Endothelial cell of umbilical vein (primary cell): ENCODE measurements at regions not wholly inside any gene's neighbourhood (a gene's known extent, or its start where the extent isn't known, plus 50 kb on each side); places are given as distances from the start of the nearest gene placed in this dataset.

Experiments
- BruUV-seq: library from RNA; stranded (reverse); fragments of 400-500 nt; replicated peaks from 2 replicates; lab custom pipeline; 2021; lab: Mats Ljungman, UMichigan
- CTCF ChIA-PET: fragments of 300-600, 350-600 bp; sonication (Branson Sonifier 250); formaldehyde crosslinking; loops from one replicate; lab custom pipeline; 2021; ENCODE audit warnings: antibody characterized with exemption, inconsistent platforms; lab: Charles Lee
- POLR2A ChIA-PET: fragments of 300-600, 350-600 bp; sonication (Branson Sonifier 250); formaldehyde crosslinking; loops from one replicate; lab custom pipeline; 2021; ENCODE audit warnings: antibody characterized with exemption, inconsistent platforms; lab: Charles Lee
- DNase-seq: peaks from one replicate; pipeline ENCODE4 v3.0.0-alpha.2; 2011; ENCODE audit warnings: low read depth, low spot score
- FAIRE-seq: peaks from 2 replicates; lab custom pipeline; 2011; peaks lifted over from hg19 to GRCh38; lab: Jason Lieb, UNC
- H2AFZ ChIP-seq: 2 replicates; pipeline ENCODE4 v1.6.0; 2012; ENCODE audit warnings: low read depth, low read length, control low read depth, inconsistent platforms
- H3K27ac ChIP-seq: 2 replicates; pipeline ENCODE4 v1.5.1; 2011; ENCODE audit warnings: low read depth, mild to moderate bottlenecking, control low read depth, low read length, moderate library complexity; ENCODE audit not compliant: insufficient read depth
- H3K27me3 ChIP-seq, 2 experiments: 2 replicates each; pipeline versions ENCODE4 v1.6.0 to v1.6.1; 2011; ENCODE audit warnings: low read length in 2 of 2, mixed read lengths in 1 of 2; ENCODE audit not compliant: control insufficient read depth in 2 of 2, insufficient read depth in 2 of 2
- H3K36me3 ChIP-seq, 2 experiments: 2 replicates in 1 of 2; 3 replicates in 1 of 2; pipeline ENCODE4 v1.5.1; 2011; ENCODE audit warnings: low read length in 2 of 2, mild to moderate bottlenecking in 1 of 2, moderate library complexity in 1 of 2; ENCODE audit not compliant: control insufficient read depth in 2 of 2, insufficient read depth in 2 of 2; ENCODE audit errors: extremely low read depth in 1 of 2
- H3K4me1 ChIP-seq: 3 replicates; pipeline ENCODE4 v1.5.1; 2011; ENCODE audit warnings: mild to moderate bottlenecking, low read length; ENCODE audit not compliant: control insufficient read depth, insufficient read depth; ENCODE audit errors: extremely low read depth
- H3K4me2 ChIP-seq: 2 replicates; pipeline ENCODE4 v1.6.1; 2011; ENCODE audit warnings: low read length, control low read depth, mixed read lengths; ENCODE audit not compliant: insufficient read depth
- H3K4me3 ChIP-seq, 3 experiments: fragments of 200-600 bp in 1 of 3; sonication (generic), shearing (Covaris generic) in 1 of 3; replicated peaks in 1 of 3; 2 replicates each; pipeline ENCODE4 v1.5.1; 2011 to 2016; ENCODE audit warnings: control low read depth in 3 of 3, low read length in 3 of 3, mild to moderate bottlenecking in 2 of 3, inconsistent platforms in 1 of 3, low read depth in 1 of 3, moderate library complexity in 1 of 3; ENCODE audit not compliant: insufficient read depth in 1 of 3
- H3K79me2 ChIP-seq: 2 replicates; pipeline ENCODE4 v1.6.0; 2012; ENCODE audit warnings: low read length, inconsistent platforms; ENCODE audit not compliant: control insufficient read depth, insufficient read depth
- H3K9ac ChIP-seq: replicated peaks from 2 replicates; pipeline ENCODE3; 2011; ENCODE audit warnings: low read length, control low read depth; ENCODE audit not compliant: insufficient read depth; ENCODE audit errors: extremely low read depth
- H3K9me1 ChIP-seq: replicated peaks from 3 replicates; pipeline ENCODE4 v1.6.0; 2011; ENCODE audit warnings: mild to moderate bottlenecking, low read length; ENCODE audit not compliant: control insufficient read depth, insufficient read depth; ENCODE audit errors: extremely low read depth
- H3K9me3 ChIP-seq: replicated peaks from 2 replicates; pipeline ENCODE4 v1.5.1; 2012; ENCODE audit warnings: low read length, inconsistent platforms; ENCODE audit not compliant: control insufficient read depth, insufficient read depth
- H4K20me1 ChIP-seq: replicated peaks from 2 replicates; pipeline ENCODE3; 2011; ENCODE audit warnings: mild to moderate bottlenecking, low read length; ENCODE audit not compliant: control insufficient read depth, insufficient read depth; ENCODE audit errors: extremely low read depth
- EZH2 ChIP-seq: IDR thresholded peaks from 2 replicates; pipeline ENCODE4 v1.6.1; 2012; ENCODE audit warnings: borderline replicate concordance, low read depth, mild to moderate bottlenecking, moderate library complexity, low read length, inconsistent platforms; ENCODE audit not compliant: severe bottlenecking
- FOS ChIP-seq: IDR thresholded peaks from 2 replicates; pipeline ENCODE4 v1.6.1; 2011; ENCODE audit warnings: mild to moderate bottlenecking, low read length, moderate library complexity, borderline replicate concordance; ENCODE audit not compliant: insufficient read depth
- GATA2 ChIP-seq: IDR thresholded peaks from 2 replicates; pipeline ENCODE4 v1.7.0; 2011; ENCODE audit warnings: low read depth, mild to moderate bottlenecking, moderate library complexity, mixed read lengths, low read length; ENCODE audit not compliant: insufficient read length, insufficient read depth
- JUN ChIP-seq: IDR thresholded peaks from 2 replicates; pipeline ENCODE4 v1.6.1; 2011; ENCODE audit warnings: borderline replicate concordance, low read depth; ENCODE audit not compliant: insufficient read length, insufficient read depth
- MYC ChIP-seq: IDR thresholded peaks from one replicate; pipeline ENCODE4 v1.6.1; 2011; ENCODE audit warnings: mild to moderate bottlenecking, low read depth, low read length
- POLR2A ChIP-seq: IDR thresholded peaks from 2 replicates; pipeline ENCODE4 v1.6.1; 2012; ENCODE audit warnings: low read depth, mild to moderate bottlenecking, control low read depth, low read length
- POLR2AphosphoS5 ChIP-seq: IDR thresholded peaks from 2 replicates; pipeline ENCODE4 v1.6.1; 2012; ENCODE audit warnings: low read depth, mild to moderate bottlenecking, control low read depth, low read length, moderate library complexity; ENCODE audit not compliant: insufficient read depth
- dilution Hi-C: fragments of 300-500 bp; cut with MboI; formaldehyde crosslinking; loops from one replicate; pipeline ENCODE4 v1.15.0; 2019; ENCODE audit warnings: low sequenced_read_pairs; ENCODE audit not compliant: extremely low pct_ligation_motif_present
- intact Hi-C: fragments of 100-400 bp; cut with micrococcal nuclease; formaldehyde crosslinking; loops from one replicate; pipeline ENCODE4 v1.10.0; 2022
- TF ChIP-seq, protein P1 (sequence below): IDR thresholded peaks from 2 replicates; pipeline ENCODE4 v1.6.1; 2011; ENCODE audit not compliant: insufficient read depth, insufficient read length
- TF ChIP-seq, protein P2 (sequence below), 2 donors: IDR thresholded peaks; 1 replicate in 1 of 2; 2 replicates in 1 of 2; pipeline ENCODE4 v1.5.1; 2011; ENCODE audit warnings: low read length in 2 of 2, mild to moderate bottlenecking in 2 of 2, moderate library complexity in 2 of 2, control low read depth in 1 of 2, inconsistent platforms in 1 of 2, low read depth in 1 of 2; ENCODE audit not compliant: insufficient read depth in 1 of 2; ENCODE audit errors: extremely low read depth in 1 of 2

DNA sequence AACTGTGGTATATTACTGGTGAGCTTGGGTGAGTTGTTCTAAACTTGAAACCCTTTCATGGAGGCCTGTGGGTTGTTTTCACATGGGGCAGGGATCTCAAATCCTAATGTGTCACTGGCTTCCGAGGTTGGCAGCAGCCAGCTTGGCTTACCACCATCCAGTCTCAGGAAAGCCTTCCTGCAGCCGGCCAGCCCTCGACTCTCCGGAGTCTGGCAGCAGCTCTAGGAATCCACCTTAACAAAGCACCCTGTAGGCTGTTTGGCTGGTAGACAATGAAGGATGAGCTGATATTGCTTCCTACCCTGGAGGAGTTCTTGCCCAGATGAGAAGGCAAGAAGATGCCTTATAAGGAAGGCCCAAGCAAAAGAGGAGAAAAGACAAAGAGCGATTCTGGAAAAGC lies 188.3 kb downstream of the KLF12 start:
- dilution Hi-C loops (no loop called here), intact Hi-C loops (loop anchor here (5.0 kb wide), 1 partner anchor 341 kb away; no protein-coding TSS in a partner anchor)
- peaks cover 5% of the 10 kb centered on the region for H3K79me2 ChIP-seq
- H3K9me1 ChIP-seq, result no peaks in the 10 kb centered on the region
- H3K36me3 ChIP-seq, result no peaks in the 10 kb centered on the region
- no peak for TF ChIP-seq FOS
- no peak for TF ChIP-seq GATA2
- TF ChIP-seq, protein P1, sequence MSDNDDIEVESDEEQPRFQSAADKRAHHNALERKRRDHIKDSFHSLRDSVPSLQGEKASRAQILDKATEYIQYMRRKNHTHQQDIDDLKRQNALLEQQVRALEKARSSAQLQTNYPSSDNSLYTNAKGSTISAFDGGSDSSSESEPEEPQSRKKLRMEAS, result no peak
- TF ChIP-seq MYC, result no peak
- no peak for TF ChIP-seq POLR2AphosphoS5
- TF ChIP-seq, protein P2, sequence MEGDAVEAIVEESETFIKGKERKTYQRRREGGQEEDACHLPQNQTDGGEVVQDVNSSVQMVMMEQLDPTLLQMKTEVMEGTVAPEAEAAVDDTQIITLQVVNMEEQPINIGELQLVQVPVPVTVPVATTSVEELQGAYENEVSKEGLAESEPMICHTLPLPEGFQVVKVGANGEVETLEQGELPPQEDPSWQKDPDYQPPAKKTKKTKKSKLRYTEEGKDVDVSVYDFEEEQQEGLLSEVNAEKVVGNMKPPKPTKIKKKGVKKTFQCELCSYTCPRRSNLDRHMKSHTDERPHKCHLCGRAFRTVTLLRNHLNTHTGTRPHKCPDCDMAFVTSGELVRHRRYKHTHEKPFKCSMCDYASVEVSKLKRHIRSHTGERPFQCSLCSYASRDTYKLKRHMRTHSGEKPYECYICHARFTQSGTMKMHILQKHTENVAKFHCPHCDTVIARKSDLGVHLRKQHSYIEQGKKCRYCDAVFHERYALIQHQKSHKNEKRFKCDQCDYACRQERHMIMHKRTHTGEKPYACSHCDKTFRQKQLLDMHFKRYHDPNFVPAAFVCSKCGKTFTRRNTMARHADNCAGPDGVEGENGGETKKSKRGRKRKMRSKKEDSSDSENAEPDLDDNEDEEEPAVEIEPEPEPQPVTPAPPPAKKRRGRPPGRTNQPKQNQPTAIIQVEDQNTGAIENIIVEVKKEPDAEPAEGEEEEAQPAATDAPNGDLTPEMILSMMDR (IDR thresholded peaks at IDR 0.05; ENCODE audit: extremely low read depth in 1 of 2, insufficient read depth in 1 of 2, low read depth in 1 of 2, low read length in 2 of 2), result no peak
- TF ChIP-seq EZH2, result no peak
- no peak for TF ChIP-seq POLR2A
- TF ChIP-seq JUN, result no peak
- DNase-seq, result peak; percentile 37
- ChIA-PET CTCF (interaction anchor here (0.8 to 1.8 kb wide), 2 partner anchors 169 to 341 kb away, joined by 3 to 14 read pairs; no protein-coding TSS in a partner anchor), POLR2A (no interaction called here)
- H3K4me1 ChIP-seq, result no peaks in the 10 kb centered on the region
- BruUV-seq, result no TSS peak
- H3K27ac ChIP-seq, result no peak overlapping the region
- H3K9me3 ChIP-seq, result no peaks in the 10 kb centered on the region
- no peak overlapping the region for H3K4me3 ChIP-seq
- no peaks in the 10 kb centered on the region for H3K27me3 ChIP-seq
- H2AFZ ChIP-seq, result no peak overlapping the region
- no peak overlapping the region for H3K4me2 ChIP-seq
- FAIRE-seq, result no peak
- no peak overlapping the region for H3K9ac ChIP-seq
- no peaks in the 10 kb centered on the region for H4K20me1 ChIP-seq
